Spleen (tissue), 11 donors: ENCODE measurements at regions not wholly inside any gene's neighbourhood (a gene's known extent, or its start where the extent isn't known, plus 50 kb on each side); places are given as distances from the start of the nearest gene placed in this dataset.
"Not testable (repeated sequence)": the region's sequence is repeated elsewhere in the genome, so short reads cannot be mapped to it uniquely, and the experiment has no call there.

ENCODE experiments used
- DNase-seq: peaks from one replicate; pipeline ENCODE4 v3.0.0-alpha.2; 2020
- H3K27ac ChIP-seq, 8 donors: fragments of 200-600 bp; sonication (generic) in 7 of 8; 1 replicate in 4 of 8; 2 replicates in 4 of 8; pipeline versions ENCODE4 v1.5.0 to v1.8.0; 2016 to 2021; ENCODE audit warnings: inconsistent platforms in 4 of 8, mild to moderate bottlenecking in 4 of 8, moderate library complexity in 1 of 8
- H3K27me3 ChIP-seq, 7 donors: fragments of 200-600 bp; sonication (generic) in 6 of 7; replicated peaks in 1 of 7; 1 replicate in 4 of 7; 2 replicates in 3 of 7; pipeline versions ENCODE4 v1.5.0 to v1.8.0; 2016 to 2021; ENCODE audit warnings: inconsistent platforms in 3 of 7, mild to moderate bottlenecking in 1 of 7
- H3K36me3 ChIP-seq, 6 donors: fragments of 200-600 bp; sonication (generic) in 5 of 6; 1 replicate in 4 of 6; 2 replicates in 2 of 6; pipeline versions ENCODE4 v1.5.0 to v1.8.0; 2016 to 2021; ENCODE audit warnings: inconsistent platforms in 2 of 6
- H3K4me1 ChIP-seq, 6 donors: fragments of 200-600 bp; sonication (generic) in 5 of 6; 1 replicate in 3 of 6; 2 replicates in 3 of 6; pipeline versions ENCODE4 v1.5.0 to v1.8.0; 2016 to 2021; ENCODE audit warnings: inconsistent platforms in 3 of 6
- H3K4me3 ChIP-seq, 8 donors: fragments of 200-600 bp; sonication (generic) in 7 of 8; 1 replicate in 4 of 8; 2 replicates in 4 of 8; pipeline versions ENCODE4 v1.5.0 to v1.8.0; 2016 to 2021; ENCODE audit warnings: inconsistent platforms in 4 of 8, mild to moderate bottlenecking in 4 of 8, moderate library complexity in 2 of 8
- H3K9me3 ChIP-seq, 8 donors: fragments of 200-600 bp; sonication (generic) in 7 of 8; 1 replicate in 4 of 8; 2 replicates in 4 of 8; pipeline versions ENCODE4 v1.5.0 to v1.8.0; 2016 to 2021; ENCODE audit warnings: inconsistent platforms in 4 of 8
- CTCF ChIP-seq, 11 experiments: fragments of 200-600 bp in 7 of 11; fragments of 450-650 bp in 4 of 11; sonication (generic) in 4 of 11; IDR thresholded peaks in 8 of 11; conservative IDR thresholded peaks in 3 of 11; 1 replicate in 7 of 11; 2 replicates in 4 of 11; pipeline versions ENCODE4 v1.4.0 to v1.8.0; 2016 to 2021; ENCODE audit warnings: antibody characterized with exemption in 11 of 11, inconsistent platforms in 4 of 11, mild to moderate bottlenecking in 1 of 11
- POLR2A ChIP-seq, 3 donors: fragments of 450-650 bp; IDR thresholded peaks; one replicate each; pipeline ENCODE4 v1.5.1; 2017; ENCODE audit warnings: antibody characterized with exemption in 3 of 3, mild to moderate bottlenecking in 1 of 3
- POLR2AphosphoS5 ChIP-seq, 3 donors: sonication (generic); formaldehyde crosslinking; IDR thresholded peaks; one replicate each; pipeline ENCODE4 v1.5.1; 2017; ENCODE audit warnings: antibody characterized with exemption in 3 of 3
- WGBS, 5 donors: extraction: QIAGEN DNeasy Blood & Tissue Kit in 3 of 5; methylation state at CpG; one replicate each; pipeline versions ENCODE4 v1.1.5 to v1.1.7; 2013 to 2018; 5-methylcytosine and 5-hydroxymethylcytosine counted together
- intact Hi-C: fragments of 100-400 bp; cut with DNase I; formaldehyde crosslinking; loops from one replicate; pipeline ENCODE4 v1.15.0; 2023; ENCODE audit warnings: low total_unique reads
- donor health status: healthy with polysubstance abuse.
- donor health status: DM: no; HTN: no; CAD: no; lungs with moderate emphysema.
- donor health status: DM: no; HTN: no; CAD: no.
- donor health status: Bipolar disorder and iron deficiency.
- donor health status: healthy.
- donor health status: DM: no; HTN: no; CAD: no.
- donor health status: DM: yes; HTN: yes; CAD: no.

GRCh38 chr2:16726147-16726546 is 60.5 kb upstream of the CYRIA start:
- Histone ChIP-seq H3K4me1 (peaks cover 0 to 14% (median 1%) of the 10 kb centered on the region in 6 donors), H3K27me3 (peaks cover 0 to 5% (median 0%) of the 10 kb centered on the region in 7 donors), H3K9me3 (no peaks in the 10 kb centered on the region), H3K36me3 (no peaks in the 10 kb centered on the region), H3K4me3 (no peak overlapping the region), H3K27ac (no peak overlapping the region)
- DNase-seq = no peak
- TF ChIP-seq POLR2AphosphoS5 (IDR thresholded peaks at IDR 0.05) = no peak
- no peak for TF ChIP-seq CTCF (IDR thresholded peaks at IDR 0.05 in 8 of 11, conservative IDR thresholded peaks at IDR 0.05 in 3 of 11)
- no peak for TF ChIP-seq POLR2A (IDR thresholded peaks at IDR 0.05)
- 68 to 86% (median 81%) methylated on average over 2 of the region's 2 CpGs for WGBS, 5 donors
- intact Hi-C loops = no loop called here

GRCh38 chr2:16725549-16725948 is 59.9 kb upstream of the CYRIA start:
- Histone ChIP-seq H3K27ac (no peak overlapping the region), H3K9me3 (no peaks in the 10 kb centered on the region), H3K36me3 (no peaks in the 10 kb centered on the region), H3K27me3 (peaks cover 0 to 7% (median 0%) of the 10 kb centered on the region in 7 donors), H3K4me1 (peaks cover 0 to 14% (median 1%) of the 10 kb centered on the region in 6 donors), H3K4me3 (no peak overlapping the region)
- 65 to 83% (median 73%) methylated on average over 9 of the region's 9 CpGs for WGBS, 5 donors
- intact Hi-C loops = no loop called here
- no peak for TF ChIP-seq POLR2AphosphoS5 (IDR thresholded peaks at IDR 0.05)
- TF ChIP-seq CTCF (IDR thresholded peaks at IDR 0.05 in 8 of 11, conservative IDR thresholded peaks at IDR 0.05 in 3 of 11) = no peak
- no peak for TF ChIP-seq POLR2A (IDR thresholded peaks at IDR 0.05)
- DNase-seq = no peak

GRCh38 chr2:16722677-16723076 is 57.0 kb upstream of the CYRIA start:
- Histone ChIP-seq H3K27me3 (peaks cover 0 to 7% (median 0%) of the 10 kb centered on the region in 7 donors), H3K9me3 (no peaks in the 10 kb centered on the region), H3K27ac (no peak overlapping the region), H3K36me3 (no peaks in the 10 kb centered on the region), H3K4me3 (no peak overlapping the region), H3K4me1 (peaks cover 0 to 17% (median 3%) of the 10 kb centered on the region in 6 donors)
- intact Hi-C loops = no loop called here
- WGBS, 5 donors = 68 to 84% (median 81%) methylated on average over 9 of the region's 9 CpGs
- no peak for TF ChIP-seq POLR2AphosphoS5 (IDR thresholded peaks at IDR 0.05)
- TF ChIP-seq CTCF (IDR thresholded peaks at IDR 0.05 in 8 of 11, conservative IDR thresholded peaks at IDR 0.05 in 3 of 11) = peak in 1 of 11 experiments; percentile 14
- no peak for DNase-seq

GRCh38 chr2:16722126-16722525 is 56.5 kb upstream of the CYRIA start:
- intact Hi-C loops = no loop called here
- TF ChIP-seq CTCF (IDR thresholded peaks at IDR 0.05 in 8 of 11, conservative IDR thresholded peaks at IDR 0.05 in 3 of 11) (no peak), POLR2AphosphoS5 (IDR thresholded peaks at IDR 0.05) (no peak), POLR2A (IDR thresholded peaks at IDR 0.05) (no peak)
- H3K27me3 ChIP-seq = peaks cover 0 to 7% (median 0%) of the 10 kb centered on the region in 7 donors
- 78 to 95% (median 83%) methylated on average over 1 of the region's 1 CpG for WGBS, 5 donors
- H3K4me3 ChIP-seq = no peak overlapping the region
- no peaks in the 10 kb centered on the region for H3K36me3 ChIP-seq
- peaks cover 0 to 22% (median 5%) of the 10 kb centered on the region in 6 donors for H3K4me1 ChIP-seq
- no peak overlapping the region for H3K27ac ChIP-seq
- no peaks in the 10 kb centered on the region for H3K9me3 ChIP-seq
- DNase-seq = no peak

GRCh38 chr2:16721529-16721928 is 55.9 kb upstream of the CYRIA start:
- H3K27me3 ChIP-seq, H3K36me3 ChIP-seq, DNase-seq, H3K4me3 ChIP-seq, H3K27ac ChIP-seq, H3K9me3 ChIP-seq, intact Hi-C loops: not testable (repeated sequence)
- H3K4me1 ChIP-seq = peaks cover 0 to 23% (median 5%) of the 10 kb centered on the region in 6 donors
- 86 to 94% (median 88%) methylated on average over 4 of the region's 4 CpGs for WGBS, 5 donors

GRCh38 chr2:16720737-16721136 is 55.1 kb upstream of the CYRIA start:
- intact Hi-C loops, H3K9me3 ChIP-seq, H3K27ac ChIP-seq, DNase-seq, H3K27me3 ChIP-seq, H3K4me3 ChIP-seq, H3K36me3 ChIP-seq: not testable (repeated sequence)
- peaks cover 0 to 26% (median 5%) of the 10 kb centered on the region in 6 donors for H3K4me1 ChIP-seq
- 77 to 89% (median 82%) methylated on average over 3 of the region's 3 CpGs for WGBS, 5 donors
